ENCODE measurements at regions not wholly inside any gene's neighbourhood (a gene's known extent, or its start where the extent isn't known, plus 50 kb on each side); places are given as distances from the start of the nearest gene placed in this dataset.
A peak's percentile ranks its signal among the peaks of the same experiment; 100 is the strongest.

DNA sequence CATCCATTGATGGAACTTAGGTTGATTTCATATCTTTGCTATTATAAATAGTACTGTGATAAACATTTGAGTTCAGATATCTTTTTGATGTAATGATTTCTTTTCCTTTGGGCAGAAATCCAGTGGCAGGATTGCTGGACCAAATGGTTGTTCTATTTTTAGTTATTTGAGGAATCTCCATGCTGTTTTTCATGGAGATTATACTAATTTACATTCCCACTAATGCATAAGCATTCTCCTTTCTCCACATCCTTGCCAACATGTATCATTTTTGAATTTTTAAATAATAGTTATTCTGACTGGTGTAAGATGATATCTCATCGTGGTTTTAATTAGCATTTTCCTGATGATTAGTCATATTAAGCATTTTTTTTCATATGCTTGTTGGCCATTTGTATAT is 144.0 kb upstream of the SUCLG2 start:
- DNase-seq (ENCODE audit: low read depth, low spot score): no peak

DNA sequence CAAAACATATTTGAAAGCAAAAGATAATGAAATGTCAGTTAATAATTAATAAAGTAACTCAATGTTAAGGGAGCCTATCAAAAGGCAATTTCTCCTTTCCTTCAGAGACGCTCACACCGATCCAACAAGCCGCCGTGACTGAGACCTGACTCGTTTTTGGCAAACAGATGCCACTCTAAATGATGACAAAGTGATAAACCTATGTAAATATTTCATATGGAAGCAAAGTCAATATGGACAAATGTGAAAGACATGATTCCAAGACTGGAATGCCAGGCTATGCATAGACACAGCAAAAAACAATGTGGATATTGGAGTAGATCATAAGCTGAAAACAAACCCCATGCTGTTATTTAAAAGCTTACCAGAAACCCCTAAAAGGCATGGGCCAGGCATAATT is 137.2 kb upstream of the SUCLG2 start:
- no peak for DNase-seq (ENCODE audit: low read depth, low spot score)

DNA sequence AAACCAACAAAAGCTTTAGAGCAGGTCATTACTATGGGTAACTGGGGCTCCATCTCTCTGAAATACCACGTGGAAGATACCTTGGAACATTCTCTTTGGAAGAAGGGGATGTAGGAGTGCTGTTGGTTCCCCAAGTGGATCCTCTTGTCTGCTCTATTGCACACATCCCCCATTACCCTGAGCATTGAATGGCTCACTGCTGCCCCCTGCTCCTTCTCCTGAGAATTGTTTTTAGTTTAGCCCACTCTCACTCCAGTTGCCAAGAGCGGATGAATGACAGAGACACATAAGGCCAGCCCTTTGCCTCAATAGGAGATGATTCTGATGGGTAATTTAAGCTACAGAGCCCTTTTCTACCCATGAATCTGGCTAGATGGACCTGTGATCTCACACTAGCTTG is 135.6 kb upstream of the SUCLG2 start:
- peak; percentile 29 for DNase-seq (ENCODE audit: low read depth, low spot score)

DNA sequence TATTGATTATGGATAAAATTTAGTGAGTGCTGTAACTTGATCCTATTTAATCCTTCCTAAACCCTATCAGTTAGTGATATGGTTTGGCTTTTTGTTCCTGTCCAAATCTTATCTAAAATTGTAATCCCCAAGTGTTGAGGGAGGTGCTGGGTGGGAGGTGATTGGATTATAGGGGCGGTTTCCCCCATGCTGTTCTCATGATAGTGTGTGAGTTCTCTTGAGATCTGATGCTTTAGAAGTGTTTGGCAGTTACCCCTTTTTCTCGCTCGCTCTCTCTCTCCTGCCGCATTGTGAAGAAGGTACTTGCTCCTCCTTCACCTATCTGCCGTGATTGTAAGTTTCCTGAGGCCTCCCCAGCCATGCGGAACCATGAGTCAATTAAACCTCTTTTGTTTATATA is 134.0 kb upstream of the SUCLG2 start:
- DNase-seq (ENCODE audit: low read depth, low spot score): no peak

DNA sequence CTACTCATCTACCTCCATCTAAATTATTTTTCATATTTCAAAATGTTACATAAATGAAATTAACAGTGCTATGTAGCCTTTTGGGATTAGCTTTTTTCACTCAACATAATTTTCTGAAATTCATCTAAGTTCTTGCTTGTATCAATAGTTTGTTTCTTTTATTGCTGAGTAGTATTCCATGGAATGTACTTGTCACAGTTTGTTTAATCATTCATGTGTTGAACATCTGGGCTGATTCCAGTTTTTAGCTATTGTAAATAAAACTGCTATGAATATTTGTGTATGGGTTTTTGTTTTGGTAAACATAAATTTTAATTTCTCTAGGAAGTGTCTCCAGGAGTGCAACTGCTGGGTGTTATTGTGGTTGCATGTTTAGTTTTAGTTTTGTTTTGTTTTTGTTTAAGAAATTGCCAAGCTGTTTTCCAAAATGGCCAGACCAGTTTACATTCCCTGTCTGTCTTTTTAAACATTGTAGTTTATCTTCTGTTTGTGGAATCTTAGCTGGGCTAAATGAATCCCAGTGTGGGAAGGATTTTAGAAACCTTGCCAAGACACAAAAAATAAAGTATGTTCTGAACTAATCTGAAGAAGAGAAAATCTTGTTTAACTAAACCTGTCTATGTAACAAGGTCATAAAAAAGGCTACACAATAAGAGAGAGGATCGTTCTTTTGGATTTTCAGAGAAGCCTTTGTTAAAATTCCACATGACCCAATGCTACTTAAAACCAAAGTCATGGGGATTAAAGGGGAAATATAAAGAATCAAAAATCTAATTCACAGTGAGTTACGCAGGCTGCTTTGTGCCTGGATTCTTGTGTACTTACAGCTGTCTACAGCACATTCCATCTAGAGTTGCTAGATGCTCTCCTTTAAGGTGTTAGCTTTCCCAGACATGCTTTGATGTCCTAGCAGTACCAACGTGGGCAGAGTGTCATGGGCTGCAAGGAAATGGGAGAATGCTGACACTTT is 129.2 kb upstream of the SUCLG2 start:
- DNase-seq (ENCODE audit: low read depth, low spot score): no peak

DNA sequence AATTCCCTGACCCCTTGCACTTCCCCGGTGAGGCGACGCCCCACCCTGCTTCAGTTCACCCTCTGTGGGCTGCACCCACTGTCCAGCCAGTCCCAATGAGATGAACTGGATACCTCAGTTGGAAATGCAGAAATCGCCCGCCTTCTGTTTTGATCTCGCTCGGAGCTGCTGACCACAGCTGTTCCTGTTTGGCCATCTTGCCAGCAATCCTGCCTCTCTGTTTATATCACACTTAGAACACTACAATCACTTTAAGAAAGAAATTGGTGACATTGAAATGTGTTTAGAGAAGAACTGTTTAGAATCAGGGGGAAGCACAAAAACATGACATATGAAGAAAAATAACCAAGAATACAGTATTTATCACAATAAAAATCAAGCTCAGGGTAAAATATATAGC is 127.5 kb upstream of the SUCLG2 start:
- DNase-seq (ENCODE audit: low read depth, low spot score): no peak

DNA sequence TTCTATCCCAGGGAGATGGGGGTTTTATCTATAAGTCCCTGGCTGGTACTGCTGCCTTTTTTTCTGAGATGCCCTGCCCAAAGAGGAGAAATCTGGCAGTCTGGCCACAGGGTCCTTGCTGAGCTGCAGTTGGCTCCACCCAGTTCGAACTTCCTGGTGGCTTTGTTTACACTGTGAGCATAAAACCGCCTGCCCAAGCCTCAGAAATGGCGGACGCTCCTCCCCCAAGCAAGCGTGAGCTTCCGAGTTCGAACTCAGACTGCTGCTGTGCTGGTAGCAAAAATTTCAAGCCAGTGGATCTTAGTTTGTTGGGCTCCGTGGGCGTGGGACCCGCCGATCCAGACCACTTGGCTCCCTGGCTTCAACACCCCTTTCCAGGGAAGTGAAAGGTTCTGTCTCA is 126.8 kb upstream of the SUCLG2 start:
- DNase-seq (ENCODE audit: low read depth, low spot score): no peak

DNA sequence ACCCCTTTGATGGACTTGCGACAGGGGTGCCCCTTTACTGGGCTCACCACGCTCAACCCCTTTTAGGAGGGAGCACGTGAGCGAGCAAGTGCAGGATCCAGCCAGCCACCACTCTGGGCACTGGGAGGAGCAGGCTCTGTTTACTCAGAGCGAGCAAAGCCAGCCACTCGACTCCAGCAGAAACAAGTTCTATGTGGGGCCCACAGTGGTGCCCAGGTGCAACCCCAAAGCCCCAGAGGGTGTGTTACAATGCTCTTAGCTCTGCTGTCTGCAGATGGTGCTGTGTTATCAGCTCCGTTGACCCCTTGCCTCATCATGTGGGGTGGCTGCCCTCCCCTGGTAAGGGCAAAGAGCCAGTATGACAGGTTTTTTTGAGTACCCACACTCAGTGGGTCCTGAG is 120.3 kb upstream of the SUCLG2 start:
- no peak for DNase-seq (ENCODE audit: low read depth, low spot score)

DNA sequence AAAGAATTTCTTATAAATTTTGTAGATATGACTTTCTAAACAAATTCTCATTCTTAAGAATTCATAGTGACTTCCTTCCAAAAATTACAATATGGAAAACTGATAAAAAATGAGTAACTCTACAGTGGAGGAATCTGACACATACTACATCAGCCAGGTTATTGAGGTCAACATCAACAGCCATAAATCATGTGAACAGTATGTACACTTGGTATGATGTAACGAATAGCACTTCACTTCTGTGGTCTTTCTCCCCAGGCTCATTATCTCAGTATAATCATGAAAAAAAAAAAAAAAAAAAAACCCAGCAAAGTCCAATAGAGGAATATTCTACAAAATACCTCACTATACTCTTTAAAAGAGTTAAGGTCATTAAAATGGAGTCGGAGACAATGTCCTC is 111.2 kb upstream of the SUCLG2 start:
- DNase-seq (ENCODE audit: low read depth, low spot score): no peak

DNA sequence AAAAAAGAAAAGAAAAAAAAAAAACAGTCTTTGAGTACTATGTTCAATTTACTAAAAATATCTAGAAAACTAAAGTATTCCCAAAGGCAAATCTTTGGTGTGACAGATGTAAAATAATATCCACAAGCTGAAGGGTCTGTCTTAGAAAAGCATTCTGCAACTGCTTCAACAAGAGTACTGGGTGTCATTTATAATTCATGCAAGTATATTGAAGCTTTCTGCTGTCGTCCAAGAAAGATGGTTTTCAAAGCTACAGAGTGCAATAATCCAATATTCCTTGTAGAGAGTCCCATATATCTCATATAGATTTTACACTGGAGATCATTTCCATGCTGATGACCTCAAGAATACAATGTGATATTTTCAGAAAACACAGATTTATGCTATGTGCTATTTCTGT is 90.9 kb upstream of the SUCLG2 start:
- no peak for DNase-seq (ENCODE audit: low read depth, low spot score)

DNA sequence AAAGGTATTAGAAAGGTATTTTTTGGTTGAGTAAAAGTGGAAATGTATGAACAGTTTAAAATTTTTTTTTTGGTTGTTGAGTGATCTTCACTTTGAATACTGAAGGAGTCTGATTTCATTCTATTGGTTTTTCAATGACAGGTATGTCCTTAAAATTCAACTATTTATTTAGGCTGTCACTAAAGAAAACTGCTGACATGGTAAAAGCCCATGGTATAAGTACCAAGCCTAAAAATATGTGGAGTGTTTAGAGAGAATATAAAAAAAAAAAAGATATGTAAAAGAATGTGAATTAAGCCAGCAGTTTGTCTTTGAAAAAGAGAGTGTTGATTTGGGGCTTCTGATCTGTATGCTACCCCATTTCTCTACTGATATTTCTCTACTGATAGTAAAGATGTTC is 90.3 kb upstream of the SUCLG2 start:
- DNase-seq (ENCODE audit: low read depth, low spot score): no peak

DNA sequence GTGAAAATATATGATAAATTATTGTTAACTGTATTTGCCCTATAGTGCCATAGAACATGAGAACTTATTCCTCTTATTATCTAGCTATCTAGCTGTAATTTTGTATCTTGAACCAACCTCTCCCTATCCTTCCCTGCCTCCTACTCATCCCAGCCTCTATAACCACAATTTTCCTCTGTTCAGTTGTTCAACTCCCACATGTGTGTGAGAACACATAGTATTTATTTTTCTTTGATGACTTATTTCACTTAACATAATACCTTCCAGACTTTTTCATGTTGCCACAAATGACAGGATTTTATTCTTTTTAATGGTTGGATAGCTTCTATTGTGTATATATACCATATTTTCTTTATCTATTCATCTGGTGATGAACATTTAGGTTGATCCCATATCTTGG is 85.4 kb upstream of the SUCLG2 start:
- no peak for DNase-seq (ENCODE audit: low read depth, low spot score)

DNA sequence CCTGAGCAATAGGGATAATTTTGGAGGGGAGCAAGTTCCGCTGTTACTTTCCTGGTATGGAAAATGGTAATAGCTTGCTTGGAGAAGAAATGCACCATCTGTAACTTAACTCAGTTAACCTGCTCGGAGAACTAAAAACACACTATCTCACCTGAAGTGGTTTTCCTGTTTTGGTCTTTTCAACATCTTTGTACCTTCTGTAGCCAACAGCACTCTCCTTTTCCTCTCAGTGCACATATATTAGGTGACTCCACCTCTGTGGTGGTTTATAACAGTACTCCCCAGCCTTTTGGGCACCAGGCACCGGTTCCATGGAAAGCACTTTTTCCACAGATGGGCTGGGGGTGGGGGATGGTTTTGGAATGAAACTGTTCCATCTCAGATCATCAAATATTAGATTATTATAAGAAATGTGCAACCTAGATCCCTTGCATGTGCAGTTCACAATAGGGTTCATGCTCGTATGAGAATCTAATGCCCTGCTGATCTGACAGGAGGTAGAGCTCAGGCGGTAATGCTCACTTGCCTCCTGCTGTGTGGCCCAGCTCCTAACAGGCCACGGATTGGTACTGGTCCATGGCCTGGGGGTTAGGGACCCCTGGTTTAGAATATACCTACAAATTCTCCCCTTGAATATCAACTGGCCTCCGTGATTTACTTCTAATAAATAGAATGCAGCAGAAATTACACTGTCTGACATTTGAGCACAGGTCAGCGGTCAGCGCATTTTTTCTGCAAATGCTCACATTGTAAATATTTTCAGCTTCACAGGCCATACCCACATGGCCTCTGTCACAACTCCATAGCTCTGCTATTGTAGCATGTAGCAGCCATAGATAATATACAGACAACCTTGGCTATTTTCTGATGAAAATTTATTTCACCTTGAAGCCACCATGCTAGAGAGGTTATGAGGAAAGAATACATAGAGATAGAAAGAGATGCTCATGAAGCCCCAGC is 83.8 kb upstream of the SUCLG2 start:
- no peak for DNase-seq (ENCODE audit: low read depth, low spot score)

DNA sequence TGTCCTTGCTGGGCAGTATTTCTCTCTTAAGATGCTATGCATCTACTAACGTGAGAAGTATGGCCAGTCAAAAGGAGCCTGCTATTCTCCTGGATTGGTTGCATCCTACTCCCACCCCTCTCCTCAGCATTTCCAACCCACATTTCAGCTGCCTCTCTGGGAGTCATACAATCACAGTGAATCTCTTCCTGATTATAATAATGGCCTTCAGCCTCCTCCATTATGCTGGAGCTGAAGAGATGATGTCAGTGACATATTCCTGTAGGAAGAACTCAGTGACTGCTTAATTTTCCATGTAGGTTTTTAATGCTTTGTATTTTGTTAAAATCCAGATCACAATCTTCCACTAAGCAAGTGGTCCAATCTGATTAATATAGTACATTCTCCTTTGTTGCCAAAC is 82.7 kb upstream of the SUCLG2 start:
- no peak for DNase-seq (ENCODE audit: low read depth, low spot score)

DNA sequence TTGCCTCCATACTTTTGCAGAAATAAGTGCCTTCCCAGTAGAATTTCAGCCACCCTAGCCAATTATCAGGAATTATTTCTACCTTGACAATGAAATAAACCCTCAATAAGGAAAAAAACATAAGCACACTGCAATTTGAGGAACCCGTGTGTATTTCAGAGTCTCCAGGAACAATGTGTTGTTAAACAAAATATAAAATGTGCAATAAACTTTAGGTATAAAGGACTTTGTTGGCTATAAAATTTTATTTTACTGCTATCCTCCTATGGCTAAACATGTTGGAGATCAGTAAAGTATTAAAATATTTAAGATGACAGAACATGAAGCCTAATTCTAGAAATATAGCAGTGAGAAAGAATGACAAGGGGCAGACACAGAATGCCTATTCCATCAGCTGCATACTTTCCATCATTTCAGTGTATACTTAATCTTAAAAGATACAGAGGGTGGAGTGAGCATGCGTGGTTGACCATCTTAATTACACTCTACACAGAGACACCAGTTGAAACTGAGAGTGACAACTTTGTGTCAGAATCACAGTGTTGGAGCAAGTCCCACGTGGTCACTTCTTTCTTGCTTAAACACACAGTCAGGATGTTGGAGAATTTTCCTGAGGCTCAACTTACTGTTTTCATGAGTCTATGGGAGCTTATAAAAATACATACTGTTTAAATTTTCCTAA is 79.0 kb upstream of the SUCLG2 start:
- DNase-seq (ENCODE audit: low read depth, low spot score): no peak

DNA sequence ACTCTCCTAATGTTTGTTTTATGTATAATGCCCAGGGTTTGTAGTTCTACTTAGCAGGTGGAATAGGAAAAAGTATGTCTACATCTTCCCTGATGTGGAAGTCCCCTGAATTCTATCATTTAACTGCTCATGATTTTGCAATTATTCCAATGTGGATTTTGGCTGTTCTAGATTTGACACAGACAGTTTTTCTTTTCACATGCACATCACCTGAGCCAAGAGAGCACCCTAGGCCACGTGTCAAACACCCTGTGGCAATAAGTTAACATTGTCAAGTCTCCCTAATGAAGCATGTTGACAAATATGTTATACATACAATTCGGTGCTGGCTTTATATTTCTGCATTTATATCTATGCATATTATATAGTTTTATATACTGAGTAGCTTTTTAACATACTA is 70.0 kb upstream of the SUCLG2 start:
- no peak for DNase-seq (ENCODE audit: low read depth, low spot score)

DNA sequence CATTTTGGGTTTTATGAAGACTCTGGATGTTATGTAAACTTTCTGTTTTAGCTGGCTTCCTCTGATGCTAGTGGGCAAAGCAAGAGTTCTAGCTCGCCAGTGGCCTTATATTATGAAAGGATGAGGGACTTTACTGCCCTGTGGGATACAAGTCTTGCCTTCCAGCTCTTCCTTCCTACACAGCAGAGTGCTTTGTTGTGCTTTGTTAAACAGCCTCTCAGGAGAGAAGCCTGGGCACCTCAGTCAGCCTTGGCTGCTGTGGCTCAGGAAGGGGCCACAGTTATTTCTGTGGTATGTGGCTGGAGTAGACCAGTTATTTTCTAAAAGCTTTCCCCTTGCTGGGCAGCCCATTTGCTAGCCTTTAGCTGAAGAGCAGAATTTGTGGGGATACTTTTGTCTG is 69.5 kb upstream of the SUCLG2 start:
- no peak for DNase-seq (ENCODE audit: low read depth, low spot score)

DNA sequence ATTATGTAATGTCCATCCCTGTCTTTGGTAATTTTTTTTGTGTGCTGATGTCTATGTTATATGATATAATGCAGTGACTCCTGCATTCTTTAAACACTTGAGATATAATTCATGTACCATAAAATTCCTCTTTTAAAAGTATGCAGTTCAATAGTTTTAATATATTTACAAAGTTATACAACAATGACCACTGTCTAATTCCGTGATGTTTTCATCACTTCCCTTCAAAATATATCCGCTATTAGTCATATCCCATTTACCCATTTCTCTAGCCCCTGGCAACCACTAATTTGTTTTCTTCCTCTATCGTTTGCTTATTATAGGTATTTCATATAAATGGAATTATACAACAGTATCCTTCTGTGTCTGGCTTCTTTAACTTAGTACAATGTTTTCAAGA is 64.9 kb upstream of the SUCLG2 start:
- no peak for DNase-seq (ENCODE audit: low read depth, low spot score)

DNA sequence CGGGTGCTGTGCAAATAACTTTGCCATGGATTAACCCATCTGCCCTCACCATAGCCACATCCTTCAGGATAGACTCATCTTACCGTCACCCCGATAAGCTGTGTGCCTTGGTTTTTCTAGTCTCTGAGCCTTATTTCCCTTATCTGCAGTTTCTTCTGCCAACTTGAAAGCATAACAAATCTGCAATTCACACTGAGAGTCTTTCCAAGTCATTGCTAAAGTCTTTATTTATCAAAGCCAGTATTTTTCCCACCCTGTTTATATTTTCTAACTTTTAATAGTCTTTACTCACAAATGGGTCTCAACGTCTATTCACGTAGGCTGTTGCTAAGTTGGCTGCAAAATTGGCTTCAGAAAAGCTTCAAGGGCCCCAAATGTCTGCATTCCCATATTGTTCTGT is 61.6 kb upstream of the SUCLG2 start:
- DNase-seq (ENCODE audit: low read depth, low spot score): no peak

DNA sequence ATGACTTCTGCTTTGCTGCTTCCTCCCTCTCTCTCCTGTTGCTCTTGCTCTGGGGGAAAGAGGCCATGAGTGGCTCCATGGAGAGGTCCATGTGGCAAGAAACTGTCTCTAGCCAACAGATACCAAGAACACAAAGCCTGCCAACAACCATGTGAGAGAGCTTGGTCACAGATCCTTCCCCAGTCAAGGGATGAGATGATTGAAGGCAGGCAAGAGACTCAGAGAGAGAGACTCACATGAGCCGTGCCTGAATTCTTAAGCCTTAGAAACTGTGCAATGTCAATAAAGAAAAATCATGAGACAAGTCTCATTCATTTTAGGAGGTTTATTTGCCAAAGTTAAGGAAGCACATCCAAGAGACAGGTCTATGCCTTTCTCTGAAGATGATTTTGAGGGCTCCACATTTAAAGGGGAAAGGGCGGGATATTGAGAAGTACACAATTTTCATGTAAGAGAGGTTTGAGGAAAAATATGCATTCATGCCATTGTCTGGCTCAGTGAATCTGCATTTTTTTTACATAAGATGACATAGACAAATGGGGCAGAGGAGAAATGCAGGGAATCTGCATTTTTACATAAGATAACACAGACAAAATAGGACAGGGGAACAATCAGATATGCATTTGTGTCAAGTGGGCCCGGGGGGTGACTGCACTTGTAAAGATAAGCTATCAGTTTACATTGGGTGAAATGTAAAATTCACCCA is 59.5 kb upstream of the SUCLG2 start:
- DNase-seq (ENCODE audit: low read depth, low spot score): no peak

DNA sequence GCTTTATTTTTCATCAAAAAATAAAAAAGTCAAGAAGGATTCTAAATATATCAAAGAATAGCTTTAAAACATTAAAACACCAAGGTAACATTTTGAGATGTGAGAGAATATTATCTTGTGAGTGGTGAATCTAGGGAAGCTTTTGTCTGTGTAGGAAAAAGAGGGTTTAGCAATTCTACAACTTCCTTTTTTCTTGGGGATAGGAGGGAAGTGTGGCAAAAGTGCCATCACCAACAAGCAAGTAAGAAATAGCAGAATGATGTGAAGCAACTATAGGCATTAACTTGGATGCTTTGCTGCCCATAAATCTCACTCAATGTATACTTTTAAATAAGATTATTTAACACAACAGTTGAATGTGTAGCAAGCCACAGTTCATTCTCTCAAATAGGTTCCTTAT is 57.8 kb upstream of the SUCLG2 start:
- DNase-seq (ENCODE audit: low read depth, low spot score): no peak
